Activated T-cell treated with anti-CD3 and anti-CD28 coated beads, Interleukin-2, amount 50 U/mL, for 48 hours (primary cell): ENCODE measurements at regions not wholly inside any gene's neighbourhood (a gene's known extent, or its start where the extent isn't known, plus 50 kb on each side); places are given as distances from the start of the nearest gene placed in this dataset.

Source experiments
- DNase-seq, 2 experiments: peaks; one replicate each; pipeline ENCODE4 v3.0.0-alpha.2; 2020

DNA sequence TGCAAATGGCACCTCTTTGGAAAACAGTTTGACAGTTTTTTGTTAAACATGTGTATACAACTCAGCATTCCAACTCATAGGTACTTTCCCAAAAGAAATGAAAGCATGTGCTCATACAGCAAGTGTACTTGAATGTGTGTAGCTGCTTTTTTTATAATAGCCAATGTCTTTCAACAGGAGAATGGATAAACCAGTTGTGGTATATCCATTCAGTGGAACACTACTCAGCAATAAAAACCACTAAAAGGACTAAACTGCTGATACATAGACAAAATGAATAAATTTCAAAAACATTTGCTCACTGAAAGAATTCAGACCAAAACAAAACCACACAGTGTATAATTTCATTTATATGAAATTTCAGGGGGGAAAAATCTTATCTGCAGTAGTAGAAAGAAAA, 267.3 kb downstream of the NR2F1-AS1 start:
- no peak for DNase-seq

DNA sequence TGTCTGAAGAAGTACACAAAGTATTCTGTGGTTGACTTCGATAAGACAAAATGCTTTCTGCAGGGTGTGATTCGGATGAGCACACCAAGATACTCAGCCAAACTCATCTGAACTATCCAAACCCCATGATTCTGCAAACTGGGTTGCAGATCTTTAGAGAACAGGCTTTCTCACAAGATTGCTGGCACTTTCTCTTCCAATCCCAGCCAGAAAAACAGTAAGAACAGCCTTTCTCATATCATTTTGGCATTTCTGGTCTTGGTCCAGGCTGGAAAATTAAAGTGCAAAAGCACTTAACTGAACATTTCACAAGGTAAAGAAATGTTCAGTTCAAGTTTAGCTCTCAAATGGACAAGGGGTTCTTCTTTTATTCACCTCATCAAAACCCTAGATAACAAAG, 269.1 kb downstream of the NR2F1-AS1 start:
- no peak for DNase-seq

DNA sequence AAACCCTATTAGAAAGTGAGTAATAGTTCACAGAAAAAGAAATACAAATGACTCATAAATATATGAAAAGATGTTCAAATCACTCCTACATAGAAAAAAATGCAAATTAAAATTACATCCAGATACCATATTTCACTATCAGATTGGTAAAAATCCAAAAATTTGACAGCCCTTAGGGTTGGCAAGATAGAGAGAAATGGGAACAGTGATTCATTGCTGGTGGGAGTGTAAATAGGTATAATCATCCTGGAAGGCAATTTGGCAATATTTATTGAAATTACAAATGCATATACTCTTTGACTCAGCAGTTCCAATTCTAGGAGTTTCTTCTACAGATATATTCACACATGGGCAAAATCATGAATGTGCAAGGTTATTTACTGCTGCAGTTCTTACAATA, 273.5 kb downstream of the NR2F1-AS1 start:
- no peak for DNase-seq

DNA sequence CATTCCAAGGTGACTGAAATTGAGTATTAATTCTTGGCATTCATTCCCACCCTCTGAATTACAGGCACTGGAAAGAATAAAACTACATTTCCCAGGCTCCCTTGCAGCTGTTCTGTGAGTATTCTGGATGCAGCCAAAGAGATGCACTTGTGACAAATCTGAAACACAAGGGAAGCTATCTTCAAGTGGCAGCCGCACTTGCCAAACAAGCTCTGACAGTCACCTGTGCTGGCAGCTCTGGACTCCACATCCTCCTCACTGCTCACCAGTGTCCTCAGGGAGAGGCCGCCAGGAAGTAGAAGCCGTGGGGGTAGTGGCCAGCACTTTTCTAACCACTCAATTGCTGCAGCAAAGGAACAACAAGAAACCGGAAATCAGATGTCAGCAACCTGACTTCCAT, 275.0 kb downstream of the NR2F1-AS1 start:
- no peak for DNase-seq

DNA sequence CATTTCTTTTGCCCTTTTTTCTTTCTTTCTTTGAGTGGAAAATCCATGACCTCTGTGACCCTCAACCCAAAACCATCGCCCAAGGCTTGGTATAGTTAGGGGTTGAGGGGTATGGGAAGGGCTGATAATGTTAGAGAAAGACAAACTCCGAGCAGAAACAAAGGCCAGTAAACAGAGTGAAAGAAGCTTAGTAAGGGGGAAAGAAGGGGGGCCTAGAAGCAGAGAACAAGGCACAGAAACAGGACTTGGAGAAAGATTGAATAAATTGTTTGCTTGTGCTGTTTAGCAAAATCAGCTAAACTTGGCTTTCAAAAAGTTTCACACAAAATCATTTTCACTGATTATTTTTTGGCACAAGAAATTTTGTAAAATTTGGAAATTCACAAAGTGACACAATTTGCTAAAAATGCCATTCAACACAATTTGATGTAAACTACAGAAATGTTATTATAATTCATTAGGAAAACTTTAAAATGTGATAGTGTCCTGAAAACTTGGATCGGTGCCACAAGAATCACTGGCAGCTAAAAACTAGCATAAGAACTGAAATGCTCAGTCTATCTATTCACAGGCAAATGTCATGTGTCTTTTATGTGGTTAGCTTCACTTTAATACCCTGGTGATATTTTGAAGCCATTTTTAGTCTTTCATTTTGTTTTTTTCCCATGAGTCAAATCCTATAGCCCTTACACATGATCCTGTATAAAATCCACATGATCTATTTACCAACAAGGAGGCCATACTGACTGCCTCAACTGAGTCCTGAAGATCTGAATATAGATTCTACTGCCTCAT, 276.4 kb downstream of the NR2F1-AS1 start:
- DNase-seq = no peak

DNA sequence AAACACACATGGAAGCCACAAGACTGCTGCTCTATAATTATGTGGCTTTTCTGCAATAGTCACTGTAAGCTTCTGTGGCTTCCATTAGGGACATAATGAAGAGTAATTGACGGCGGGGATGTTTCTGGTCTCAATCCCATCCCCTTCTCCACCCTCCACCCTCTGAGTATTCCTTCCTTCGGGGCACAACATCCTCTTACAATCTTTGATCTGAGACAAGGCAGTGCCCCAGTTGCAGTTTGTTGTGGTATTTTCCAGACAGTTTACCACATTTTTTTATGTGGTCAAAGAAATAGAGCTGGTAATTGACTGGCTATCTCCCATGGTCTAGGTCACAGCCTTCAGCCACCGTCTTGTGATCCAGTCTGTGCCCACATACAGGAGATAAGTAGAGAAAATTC, 277.7 kb downstream of the NR2F1-AS1 start:
- DNase-seq = no peak

DNA sequence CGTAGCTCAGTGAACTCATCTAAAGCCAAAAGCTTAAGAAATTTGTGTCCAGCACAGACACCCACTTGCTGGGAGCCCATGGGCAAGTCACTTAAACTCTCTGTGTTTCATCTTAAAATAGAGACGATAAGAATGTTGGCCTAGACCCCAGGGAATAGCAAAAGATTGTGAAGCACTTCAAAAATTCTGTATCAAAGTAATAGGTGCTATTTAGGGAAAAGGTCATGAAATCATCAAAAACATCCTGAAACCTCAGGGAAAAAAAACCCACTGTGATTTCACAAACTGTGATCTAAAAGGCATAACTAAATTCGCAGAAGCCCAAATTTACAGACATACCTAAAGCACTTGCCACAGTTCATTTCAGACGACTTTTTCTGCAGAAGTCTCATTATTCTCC, 278.3 kb downstream of the NR2F1-AS1 start:
- no peak for DNase-seq

DNA sequence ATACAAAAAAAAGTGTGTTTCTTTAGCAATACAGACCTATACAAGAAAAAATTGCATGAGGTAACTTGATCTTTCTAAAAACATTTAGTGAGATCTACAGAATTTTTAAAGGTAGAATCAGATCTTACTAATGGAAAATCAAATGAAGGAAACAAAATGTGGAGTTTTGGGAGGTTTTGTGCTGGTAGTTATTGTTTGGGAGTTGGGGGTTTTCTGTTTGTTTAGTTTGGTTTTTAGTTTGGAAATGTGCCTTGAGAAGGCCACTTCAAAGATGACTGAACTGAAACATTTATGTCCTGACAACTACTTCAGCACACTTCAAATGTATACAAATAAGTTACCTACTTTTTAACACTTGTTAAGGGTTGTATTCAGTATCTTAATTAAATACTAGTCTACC, 280.1 kb downstream of the NR2F1-AS1 start:
- no peak for DNase-seq

DNA sequence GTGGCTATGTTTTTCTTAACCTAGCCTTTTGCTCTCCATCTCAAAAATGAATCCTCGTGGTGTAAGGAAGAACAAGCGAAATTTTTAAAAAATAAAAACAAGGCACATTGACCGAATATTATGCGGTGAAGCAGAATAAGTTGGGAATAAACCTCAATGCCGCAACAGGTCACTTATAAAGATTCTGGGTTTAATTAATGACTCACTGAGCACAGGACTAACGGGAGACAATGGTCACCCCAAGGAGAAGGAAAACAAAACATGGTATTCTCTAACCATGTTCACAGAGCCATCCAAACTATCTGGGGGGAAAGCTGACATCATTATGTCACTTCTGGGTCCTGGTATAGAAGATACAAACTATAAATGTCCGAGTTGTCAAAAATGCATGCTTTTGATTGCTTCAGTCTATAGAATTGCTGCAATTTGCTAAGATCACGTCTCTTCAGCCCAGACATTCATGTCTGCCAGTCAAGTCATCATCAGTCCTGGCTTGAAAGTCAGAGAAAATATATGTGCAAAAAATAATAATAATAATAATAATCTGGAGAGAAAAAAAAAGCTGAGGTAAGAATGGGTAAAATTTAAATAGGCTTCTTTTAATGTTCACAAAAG, 280.6 kb downstream of the NR2F1-AS1 start:
- no peak for DNase-seq

DNA sequence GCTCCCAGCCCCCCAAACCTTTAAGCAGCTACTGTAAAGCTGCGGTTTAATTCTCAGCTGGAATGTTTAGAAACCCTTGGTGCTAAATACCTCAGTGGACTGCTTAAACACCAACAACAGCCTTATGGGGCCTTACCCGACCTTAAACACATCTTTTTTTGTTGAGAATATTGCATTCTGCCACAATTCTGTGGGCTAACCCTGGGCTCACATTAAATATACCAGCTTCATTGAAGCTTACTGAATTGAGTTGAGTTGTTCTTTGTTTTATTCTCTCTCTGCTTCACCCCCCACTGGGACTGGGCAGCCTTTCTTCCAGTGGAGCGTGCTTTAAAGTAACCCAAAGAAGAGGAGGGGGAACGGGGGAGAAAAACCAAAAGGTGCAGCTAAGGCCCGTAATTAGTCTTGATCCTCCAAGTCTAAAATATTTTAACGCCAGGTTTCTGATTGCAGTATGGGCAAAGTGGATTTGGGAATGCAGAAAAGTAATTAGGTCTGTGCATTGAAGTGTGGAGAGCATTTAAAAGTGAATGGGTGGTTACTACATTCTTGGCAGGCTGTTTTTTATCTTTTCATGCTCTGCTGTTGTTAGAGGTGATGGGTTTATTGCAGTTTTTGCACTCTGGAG, 281.2 kb downstream of the NR2F1-AS1 start:
- DNase-seq = no peak

DNA sequence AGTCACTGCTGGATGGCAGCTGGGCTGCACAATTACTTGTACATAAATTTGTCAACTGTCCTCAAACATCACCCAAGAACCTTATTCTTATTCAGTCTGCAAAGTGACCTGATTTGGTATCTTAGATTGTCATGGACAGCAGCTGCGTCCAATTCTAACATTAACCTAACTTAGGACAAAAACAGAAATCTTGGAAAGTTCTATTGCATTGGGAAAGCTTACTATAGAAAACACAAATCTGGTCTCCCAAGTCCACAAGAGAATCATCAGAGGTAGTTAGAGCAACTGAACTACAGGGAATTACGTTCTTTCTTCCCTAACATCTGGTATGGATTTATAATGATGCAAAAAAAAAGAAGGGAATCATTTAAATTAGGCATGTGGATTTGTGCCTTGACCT, 283.9 kb downstream of the NR2F1-AS1 start:
- DNase-seq = no peak

DNA sequence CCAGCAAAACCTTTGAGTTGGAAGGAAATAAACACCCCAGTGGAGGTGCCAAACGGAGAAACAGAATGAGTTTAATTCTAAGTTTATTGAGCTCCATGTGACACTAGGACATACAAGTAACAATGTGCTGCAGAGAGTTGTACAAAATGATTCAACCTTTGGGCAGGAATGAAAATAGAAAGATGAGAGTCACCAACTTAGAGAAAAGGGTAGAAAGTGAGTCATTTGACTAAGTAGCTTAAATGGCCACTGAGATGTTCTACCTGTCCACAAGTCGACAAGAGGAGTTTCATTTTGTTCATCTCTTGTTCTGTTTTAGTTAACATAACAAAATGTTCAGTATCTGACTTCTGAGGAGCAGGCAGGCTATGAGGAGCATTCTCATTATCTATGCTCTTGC, 284.7 kb downstream of the NR2F1-AS1 start:
- no peak for DNase-seq

DNA sequence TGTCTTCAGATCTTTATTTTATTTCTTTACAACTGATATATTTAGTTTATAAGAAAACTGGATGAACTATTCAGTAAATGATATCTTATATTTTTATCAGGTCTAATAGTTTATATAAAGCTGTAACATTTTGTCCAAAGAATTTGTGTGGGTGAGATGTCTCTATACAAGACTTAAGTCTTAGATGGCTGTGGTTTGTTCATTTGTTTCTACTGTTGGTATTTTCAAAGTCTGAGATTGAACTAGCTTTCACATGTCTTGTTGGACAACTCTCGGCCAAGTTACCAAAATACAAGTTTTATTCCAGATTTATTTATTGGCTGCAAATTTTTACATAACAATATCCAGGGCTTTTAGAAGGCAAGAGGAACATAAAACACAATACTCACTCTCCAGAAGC, 286.0 kb downstream of the NR2F1-AS1 start:
- DNase-seq = no peak

DNA sequence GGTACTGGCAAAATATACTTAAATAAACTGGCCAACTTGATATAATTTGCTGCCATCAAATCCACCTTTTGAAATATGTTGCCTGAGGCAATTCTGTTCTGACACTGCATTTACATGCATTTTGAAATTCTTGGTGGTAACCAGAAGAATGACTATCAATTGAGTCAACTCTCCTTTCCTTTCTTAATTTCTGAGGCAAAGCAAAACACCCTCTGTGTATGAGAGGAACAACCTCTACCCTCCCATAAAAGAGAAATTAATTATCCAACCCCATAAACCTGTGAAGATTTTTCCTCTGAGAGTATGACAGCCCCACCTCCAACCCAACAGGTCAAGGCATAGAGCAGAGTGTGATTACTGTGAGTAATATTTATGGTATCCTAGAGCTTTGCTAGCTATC, 286.8 kb downstream of the NR2F1-AS1 start:
- DNase-seq = no peak

DNA sequence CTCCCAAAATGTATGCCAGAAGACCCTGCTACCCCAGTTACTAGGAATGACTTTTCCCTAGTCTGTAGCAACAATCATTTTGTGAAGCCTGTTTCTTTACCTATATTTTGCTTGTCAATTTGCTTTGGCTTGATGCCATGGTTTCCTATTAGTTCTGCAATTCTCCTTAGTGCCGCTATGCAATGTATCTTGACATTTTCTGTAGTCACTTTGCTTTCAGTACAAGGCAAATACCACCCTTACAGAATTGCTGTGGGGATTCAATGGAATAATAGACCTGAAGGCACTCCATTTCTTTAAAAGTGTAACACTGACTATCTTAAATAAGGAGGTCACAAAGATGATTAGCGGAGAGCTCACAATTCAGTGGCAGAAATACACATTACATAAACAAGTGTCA, 291.1 kb downstream of the NR2F1-AS1 start:
- DNase-seq = no peak

DNA sequence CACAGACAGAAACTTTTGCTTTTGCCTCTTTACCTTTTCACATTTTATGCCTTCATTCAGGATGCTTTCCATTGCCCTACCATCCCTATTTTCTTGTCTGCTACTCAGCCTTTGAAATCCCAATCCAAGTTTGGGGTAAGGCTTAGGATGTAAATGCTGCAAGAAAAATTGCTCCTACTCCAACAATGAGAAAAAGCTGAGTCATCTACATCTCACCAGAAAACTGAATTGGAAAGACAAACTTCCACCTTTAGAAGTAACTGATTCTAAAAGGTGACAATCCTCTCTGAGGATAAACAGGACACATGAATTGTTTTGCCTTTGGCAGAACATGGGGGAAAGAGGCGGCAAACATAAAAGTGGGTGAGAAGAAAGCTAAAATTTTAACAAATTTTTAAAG, 295.6 kb downstream of the NR2F1-AS1 start:
- no peak for DNase-seq

DNA sequence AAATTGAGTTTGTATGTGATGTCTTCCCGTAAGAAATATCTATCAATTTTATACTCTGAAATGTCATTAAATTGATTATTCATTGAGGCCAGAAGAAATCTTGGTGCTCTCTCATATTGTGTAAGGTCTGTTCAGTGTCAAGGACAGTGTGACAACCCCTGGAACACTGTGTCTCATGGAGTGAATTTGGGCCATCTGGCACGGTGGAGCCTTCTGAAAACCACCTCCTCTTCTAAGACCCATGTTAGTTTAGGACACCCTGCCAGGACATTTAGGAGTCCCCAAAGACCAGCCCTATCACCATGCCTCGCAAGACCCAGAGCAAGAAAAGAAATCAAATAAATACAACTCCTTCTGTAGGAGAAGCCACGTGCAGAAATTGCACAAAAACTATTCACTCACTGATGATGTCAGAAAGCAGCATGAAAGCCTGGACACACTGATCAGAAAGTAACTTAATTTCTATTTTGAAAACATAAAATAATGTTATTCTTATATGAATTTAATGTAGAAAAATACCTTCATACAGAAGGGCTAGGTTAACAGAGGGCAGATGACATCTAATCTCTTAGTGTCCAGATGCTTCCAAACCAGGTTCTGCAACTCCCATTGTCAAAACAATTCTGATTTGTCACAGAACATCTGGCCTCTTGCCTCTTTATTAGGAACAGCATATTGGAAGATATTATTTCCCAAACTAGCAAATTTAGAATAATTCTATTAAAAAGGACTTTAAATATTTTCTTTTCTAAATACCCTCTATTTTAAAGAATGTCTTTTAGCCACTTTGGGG, 298.8 kb downstream of the NR2F1-AS1 start:
- DNase-seq = no peak

DNA sequence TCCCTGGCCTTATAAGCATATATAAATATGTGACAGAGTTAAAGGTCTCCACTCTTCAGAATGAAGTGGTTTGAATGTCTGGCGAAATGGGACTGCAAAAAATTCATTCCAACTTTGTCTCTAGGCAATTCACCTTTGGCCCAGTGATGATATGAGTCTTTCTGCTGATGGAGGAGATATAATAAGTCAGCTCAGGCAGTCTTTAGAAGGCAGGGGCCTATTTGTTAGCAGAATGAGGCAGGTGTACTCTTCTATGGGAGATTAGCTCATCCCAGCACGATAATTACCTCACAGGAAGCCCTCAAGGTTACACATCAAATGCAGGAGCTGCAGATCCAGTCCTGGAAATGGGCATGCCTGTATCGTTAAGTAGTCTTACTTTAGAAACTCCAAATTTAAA, 300.5 kb downstream of the NR2F1-AS1 start:
- no peak for DNase-seq

DNA sequence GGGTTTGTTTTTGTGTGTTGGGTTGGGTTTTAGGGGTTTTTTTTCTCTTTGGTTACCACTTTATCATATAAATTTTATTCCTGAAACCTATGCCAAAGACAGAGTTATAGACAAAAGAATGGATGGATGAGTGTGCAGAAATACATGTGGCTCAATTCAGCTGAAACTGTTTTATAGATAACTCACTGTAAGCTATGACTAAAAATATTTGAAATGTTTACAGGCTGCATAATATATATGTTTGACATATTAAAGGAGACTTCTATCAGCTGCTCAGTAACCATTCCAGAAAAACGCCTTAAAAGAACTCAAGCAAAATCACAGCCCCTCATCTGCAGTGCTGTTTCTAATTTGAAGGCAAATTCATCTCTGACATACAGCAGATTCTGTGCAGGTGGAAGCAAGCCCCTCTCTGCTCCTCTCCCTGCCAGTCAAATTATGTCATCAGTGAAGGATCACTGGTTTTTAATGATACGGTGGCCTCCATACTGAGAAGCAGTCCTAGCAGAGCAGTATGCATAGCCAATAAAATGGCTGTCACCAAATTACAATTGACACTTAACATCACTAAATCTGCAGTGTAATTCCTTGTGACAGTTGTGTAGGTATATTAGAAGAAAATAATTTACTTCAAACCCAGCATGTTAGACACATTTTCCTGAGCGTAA, 301.6 kb downstream of the NR2F1-AS1 start:
- no peak for DNase-seq

DNA sequence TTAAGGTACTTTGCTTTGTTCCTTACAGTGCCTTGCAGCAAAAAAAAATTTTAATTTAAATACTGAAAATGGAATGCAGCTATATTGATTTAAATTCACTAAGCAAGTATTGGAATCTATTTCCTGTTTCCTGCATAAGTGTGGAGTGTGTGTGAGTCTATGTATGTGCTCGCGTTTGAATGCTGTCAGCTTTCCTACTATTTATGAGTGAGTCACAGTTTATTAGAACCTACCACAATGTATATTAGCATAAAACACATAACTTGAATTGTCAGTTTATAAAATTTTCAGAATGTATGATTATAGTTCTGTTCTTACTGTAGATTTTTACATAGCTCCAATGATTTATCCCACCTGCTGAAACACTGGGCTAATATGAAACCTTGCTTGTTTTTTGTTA, 302.1 kb downstream of the NR2F1-AS1 start:
- no peak for DNase-seq

DNA sequence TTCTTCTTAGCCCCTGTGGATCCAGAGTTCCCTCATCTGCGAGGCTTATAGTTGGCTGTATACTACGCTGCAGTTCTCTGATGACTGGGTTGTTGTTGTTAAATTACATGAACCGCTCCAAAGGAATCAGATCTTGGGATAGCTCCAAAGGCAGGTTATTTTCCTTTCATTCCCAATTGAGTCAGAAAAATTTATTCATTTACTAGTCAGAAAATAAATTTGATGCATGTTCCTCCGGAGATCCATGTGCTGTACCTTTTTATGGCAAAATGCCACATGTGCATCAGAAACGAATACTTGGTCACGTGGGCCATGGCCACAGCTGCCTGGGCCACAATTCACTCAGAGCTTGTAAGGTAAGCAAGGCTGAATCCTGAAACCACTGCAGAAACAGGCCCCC, 304.0 kb downstream of the NR2F1-AS1 start:
- DNase-seq = no peak

DNA sequence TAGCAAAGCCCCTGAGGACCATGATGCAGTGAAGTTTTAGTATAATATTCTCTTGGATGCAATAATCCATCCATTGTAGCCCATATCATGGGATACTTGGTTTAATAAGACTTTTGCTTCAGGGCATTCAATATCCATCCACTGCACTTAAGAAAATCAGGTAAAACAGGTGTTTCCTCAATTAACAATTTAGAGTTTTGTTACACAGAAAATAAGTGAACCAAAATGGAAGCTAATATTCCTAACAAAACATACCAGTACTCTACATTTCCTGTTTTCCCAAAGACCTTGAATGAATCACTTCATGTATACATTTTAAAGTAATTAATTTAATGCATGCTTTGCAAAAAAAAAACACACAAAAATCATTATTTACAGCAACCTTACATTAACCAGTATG, 305.6 kb downstream of the NR2F1-AS1 start:
- no peak for DNase-seq

DNA sequence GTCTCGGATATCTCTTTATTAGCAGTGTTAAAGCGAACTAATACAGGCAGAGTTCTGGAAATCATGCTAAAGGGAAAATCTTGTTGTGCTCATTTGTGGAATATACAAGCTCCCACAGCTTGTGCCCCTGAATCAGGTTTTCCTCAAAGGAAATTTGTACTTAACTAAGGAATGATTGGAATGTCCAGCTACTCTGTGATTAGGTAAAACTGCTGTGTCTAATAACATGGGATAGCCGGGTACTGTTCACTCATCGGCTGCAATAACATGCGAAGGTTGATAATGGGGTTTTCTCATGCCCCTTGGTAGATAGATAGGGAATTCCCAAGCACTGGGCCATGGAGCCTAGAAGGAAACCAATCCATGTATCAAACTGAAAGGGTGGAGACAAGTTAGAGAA, 306.7 kb downstream of the NR2F1-AS1 start:
- DNase-seq = no peak
